Endothelial cell of umbilical vein (primary cell): ENCODE measurements at regions not wholly inside any gene's neighbourhood (a gene's known extent, or its start where the extent isn't known, plus 50 kb on each side); places are given as distances from the start of the nearest gene placed in this dataset.

Experiments used
- BruUV-seq: library from RNA; stranded (reverse); fragments of 400-500 nt; replicated peaks from 2 replicates; lab custom pipeline; 2021; lab: Mats Ljungman, UMichigan
- CTCF ChIA-PET: fragments of 300-600, 350-600 bp; sonication (Branson Sonifier 250); formaldehyde crosslinking; loops from one replicate; lab custom pipeline; 2021; ENCODE audit warnings: antibody characterized with exemption, inconsistent platforms; lab: Charles Lee
- POLR2A ChIA-PET: fragments of 300-600, 350-600 bp; sonication (Branson Sonifier 250); formaldehyde crosslinking; loops from one replicate; lab custom pipeline; 2021; ENCODE audit warnings: antibody characterized with exemption, inconsistent platforms; lab: Charles Lee
- DNase-seq: peaks from one replicate; pipeline ENCODE4 v3.0.0-alpha.2; 2011; ENCODE audit warnings: low read depth, low spot score
- FAIRE-seq: peaks from 2 replicates; lab custom pipeline; 2011; peaks lifted over from hg19 to GRCh38; lab: Jason Lieb, UNC
- H2AFZ ChIP-seq: 2 replicates; pipeline ENCODE4 v1.6.0; 2012; ENCODE audit warnings: low read depth, low read length, control low read depth, inconsistent platforms
- H3K27ac ChIP-seq: 2 replicates; pipeline ENCODE4 v1.5.1; 2011; ENCODE audit warnings: low read depth, mild to moderate bottlenecking, control low read depth, low read length, moderate library complexity; ENCODE audit not compliant: insufficient read depth
- H3K27me3 ChIP-seq, 2 experiments: 2 replicates each; pipeline versions ENCODE4 v1.6.0 to v1.6.1; 2011; ENCODE audit warnings: low read length in 2 of 2, mixed read lengths in 1 of 2; ENCODE audit not compliant: control insufficient read depth in 2 of 2, insufficient read depth in 2 of 2
- H3K36me3 ChIP-seq, 2 experiments: 2 replicates in 1 of 2; 3 replicates in 1 of 2; pipeline ENCODE4 v1.5.1; 2011; ENCODE audit warnings: low read length in 2 of 2, mild to moderate bottlenecking in 1 of 2, moderate library complexity in 1 of 2; ENCODE audit not compliant: control insufficient read depth in 2 of 2, insufficient read depth in 2 of 2; ENCODE audit errors: extremely low read depth in 1 of 2
- H3K4me1 ChIP-seq: 3 replicates; pipeline ENCODE4 v1.5.1; 2011; ENCODE audit warnings: mild to moderate bottlenecking, low read length; ENCODE audit not compliant: control insufficient read depth, insufficient read depth; ENCODE audit errors: extremely low read depth
- H3K4me2 ChIP-seq: 2 replicates; pipeline ENCODE4 v1.6.1; 2011; ENCODE audit warnings: low read length, control low read depth, mixed read lengths; ENCODE audit not compliant: insufficient read depth
- H3K4me3 ChIP-seq, 3 experiments: fragments of 200-600 bp in 1 of 3; sonication (generic), shearing (Covaris generic) in 1 of 3; replicated peaks in 1 of 3; 2 replicates each; pipeline ENCODE4 v1.5.1; 2011 to 2016; ENCODE audit warnings: control low read depth in 3 of 3, low read length in 3 of 3, mild to moderate bottlenecking in 2 of 3, inconsistent platforms in 1 of 3, low read depth in 1 of 3, moderate library complexity in 1 of 3; ENCODE audit not compliant: insufficient read depth in 1 of 3
- H3K79me2 ChIP-seq: 2 replicates; pipeline ENCODE4 v1.6.0; 2012; ENCODE audit warnings: low read length, inconsistent platforms; ENCODE audit not compliant: control insufficient read depth, insufficient read depth
- H3K9ac ChIP-seq: replicated peaks from 2 replicates; pipeline ENCODE3; 2011; ENCODE audit warnings: low read length, control low read depth; ENCODE audit not compliant: insufficient read depth; ENCODE audit errors: extremely low read depth
- H3K9me1 ChIP-seq: replicated peaks from 3 replicates; pipeline ENCODE4 v1.6.0; 2011; ENCODE audit warnings: mild to moderate bottlenecking, low read length; ENCODE audit not compliant: control insufficient read depth, insufficient read depth; ENCODE audit errors: extremely low read depth
- H3K9me3 ChIP-seq: replicated peaks from 2 replicates; pipeline ENCODE4 v1.5.1; 2012; ENCODE audit warnings: low read length, inconsistent platforms; ENCODE audit not compliant: control insufficient read depth, insufficient read depth
- H4K20me1 ChIP-seq: replicated peaks from 2 replicates; pipeline ENCODE3; 2011; ENCODE audit warnings: mild to moderate bottlenecking, low read length; ENCODE audit not compliant: control insufficient read depth, insufficient read depth; ENCODE audit errors: extremely low read depth
- CTCF ChIP-seq, 2 donors: IDR thresholded peaks; 1 replicate in 1 of 2; 2 replicates in 1 of 2; pipeline ENCODE4 v1.5.1; 2011; ENCODE audit warnings: low read length in 2 of 2, mild to moderate bottlenecking in 2 of 2, moderate library complexity in 2 of 2, control low read depth in 1 of 2, inconsistent platforms in 1 of 2, low read depth in 1 of 2; ENCODE audit not compliant: insufficient read depth in 1 of 2; ENCODE audit errors: extremely low read depth in 1 of 2
- EZH2 ChIP-seq: IDR thresholded peaks from 2 replicates; pipeline ENCODE4 v1.6.1; 2012; ENCODE audit warnings: borderline replicate concordance, low read depth, mild to moderate bottlenecking, moderate library complexity, low read length, inconsistent platforms; ENCODE audit not compliant: severe bottlenecking
- FOS ChIP-seq: IDR thresholded peaks from 2 replicates; pipeline ENCODE4 v1.6.1; 2011; ENCODE audit warnings: mild to moderate bottlenecking, low read length, moderate library complexity, borderline replicate concordance; ENCODE audit not compliant: insufficient read depth
- GATA2 ChIP-seq: IDR thresholded peaks from 2 replicates; pipeline ENCODE4 v1.7.0; 2011; ENCODE audit warnings: low read depth, mild to moderate bottlenecking, moderate library complexity, mixed read lengths, low read length; ENCODE audit not compliant: insufficient read length, insufficient read depth
- JUN ChIP-seq: IDR thresholded peaks from 2 replicates; pipeline ENCODE4 v1.6.1; 2011; ENCODE audit warnings: borderline replicate concordance, low read depth; ENCODE audit not compliant: insufficient read length, insufficient read depth
- MYC ChIP-seq: IDR thresholded peaks from one replicate; pipeline ENCODE4 v1.6.1; 2011; ENCODE audit warnings: mild to moderate bottlenecking, low read depth, low read length
- POLR2A ChIP-seq: IDR thresholded peaks from 2 replicates; pipeline ENCODE4 v1.6.1; 2012; ENCODE audit warnings: low read depth, mild to moderate bottlenecking, control low read depth, low read length
- POLR2AphosphoS5 ChIP-seq: IDR thresholded peaks from 2 replicates; pipeline ENCODE4 v1.6.1; 2012; ENCODE audit warnings: low read depth, mild to moderate bottlenecking, control low read depth, low read length, moderate library complexity; ENCODE audit not compliant: insufficient read depth
- dilution Hi-C: fragments of 300-500 bp; cut with MboI; formaldehyde crosslinking; loops from one replicate; pipeline ENCODE4 v1.15.0; 2019; ENCODE audit warnings: low sequenced_read_pairs; ENCODE audit not compliant: extremely low pct_ligation_motif_present
- intact Hi-C: fragments of 100-400 bp; cut with micrococcal nuclease; formaldehyde crosslinking; loops from one replicate; pipeline ENCODE4 v1.10.0; 2022
- TF ChIP-seq, protein P1 (sequence below): IDR thresholded peaks from 2 replicates; pipeline ENCODE4 v1.6.1; 2011; ENCODE audit not compliant: insufficient read depth, insufficient read length

GRCh38 chr7:142620402-142620801 is 128.9 kb upstream of the PRSS1 start:
- Histone ChIP-seq H4K20me1 (no peaks in the 10 kb centered on the region), H3K9me3 (no peaks in the 10 kb centered on the region), H3K27ac (no peak overlapping the region), H3K36me3 (no peaks in the 10 kb centered on the region), H3K4me2 (no peak overlapping the region), H3K79me2 (no peaks in the 10 kb centered on the region), H2AFZ (no peak overlapping the region), H3K9ac (no peak overlapping the region), H3K4me1 (no peaks in the 10 kb centered on the region), H3K4me3 (no peak overlapping the region), H3K27me3 (peaks cover 3 to 7% of the 10 kb centered on the region in 2 experiments), H3K9me1 (no peaks in the 10 kb centered on the region)
- ChIA-PET CTCF (interaction anchor here (1.4 kb wide), 1 partner anchor 163 kb away, joined by 3 read pairs; no protein-coding TSS in a partner anchor), POLR2A (no interaction called here)
- intact Hi-C loops (no loop called here), dilution Hi-C loops (no loop called here)
- BruUV-seq: no TSS peak
- no peak for FAIRE-seq
- DNase-seq: no peak
- no peak for TF ChIP-seq GATA2
- TF ChIP-seq POLR2AphosphoS5: no peak
- no peak for TF ChIP-seq CTCF (IDR thresholded peaks at IDR 0.05; ENCODE audit: extremely low read depth in 1 of 2, insufficient read depth in 1 of 2, low read depth in 1 of 2, low read length in 2 of 2)
- TF ChIP-seq, protein P1, sequence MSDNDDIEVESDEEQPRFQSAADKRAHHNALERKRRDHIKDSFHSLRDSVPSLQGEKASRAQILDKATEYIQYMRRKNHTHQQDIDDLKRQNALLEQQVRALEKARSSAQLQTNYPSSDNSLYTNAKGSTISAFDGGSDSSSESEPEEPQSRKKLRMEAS: no peak
- TF ChIP-seq EZH2: no peak
- TF ChIP-seq FOS: no peak
- no peak for TF ChIP-seq POLR2A
- no peak for TF ChIP-seq MYC
- no peak for TF ChIP-seq JUN
